ENCODE measurements at regions not wholly inside any gene's neighbourhood (a gene's known extent, or its start where the extent isn't known, plus 50 kb on each side); places are given as distances from the start of the nearest gene placed in this dataset.

GRCh38 chr17:51560398-51560797, 300.1 kb downstream of the UTP18 start:
- Histone ChIP-seq H3K36me3 (replicated peaks) (no peaks in the 10 kb centered on the region), H3K27ac (no peak overlapping the region), H3K4me3 (ENCODE audit: low read depth, low read length) (no peak overlapping the region), H3K27me3 (replicated peaks) (no peaks in the 10 kb centered on the region)
- no peak for DNase-seq
- in situ Hi-C loops (cut with HindIII; ENCODE audit: low pct_ligation_motif_present, low sequenced_read_pairs): no loop called here
- no peak for TF ChIP-seq CTCF (IDR thresholded peaks at IDR 0.05; ENCODE audit: low read depth, low read length, missing control alignments)

- Histone ChIP-seq H3K27me3 (replicated peaks) (no peaks in the 10 kb centered on the region), H3K27ac (no peak overlapping the region), H3K4me3 (ENCODE audit: low read depth, low read length) (no peak overlapping the region), H3K36me3 (replicated peaks) (no peaks in the 10 kb centered on the region)
- no peak for TF ChIP-seq CTCF (IDR thresholded peaks at IDR 0.05; ENCODE audit: low read depth, low read length, missing control alignments)
- no peak for DNase-seq
- in situ Hi-C loops (cut with HindIII; ENCODE audit: low pct_ligation_motif_present, low sequenced_read_pairs): no loop called here
These were observed 303.6 kb downstream of the UTP18 start for GRCh38 chr17:51563961-51564360.

- H3K27ac ChIP-seq: no peak overlapping the region
- H3K4me3 ChIP-seq (ENCODE audit: low read depth, low read length): no peak overlapping the region
- no peak for DNase-seq
- TF ChIP-seq CTCF (IDR thresholded peaks at IDR 0.05; ENCODE audit: low read depth, low read length, missing control alignments): no peak
- no peaks in the 10 kb centered on the region for H3K36me3 ChIP-seq (replicated peaks)
- in situ Hi-C loops (cut with HindIII; ENCODE audit: low pct_ligation_motif_present, low sequenced_read_pairs): no loop called here
- no peaks in the 10 kb centered on the region for H3K27me3 ChIP-seq (replicated peaks)
These were observed 311.8 kb downstream of the UTP18 start for GRCh38 chr17:51572115-51572514.
